OCI-LY1 (cell line): ENCODE measurements at regions not wholly inside any gene's neighbourhood (a gene's known extent, or its start where the extent isn't known, plus 50 kb on each side); places are given as distances from the start of the nearest gene placed in this dataset.

Experiments
- H2AFZ ChIP-seq: fragments of 200-600 bp; sonication (generic), shearing (Covaris generic); 2 replicates; pipeline ENCODE4 v1.6.0; 2014; ENCODE audit warnings: antibody characterized with exemption, mild to moderate bottlenecking, low read length
- H3F3A ChIP-seq: fragments of 200-600 bp; sonication (generic), shearing (Covaris generic); 2 replicates; pipeline ENCODE4 v1.6.0; 2014; ENCODE audit warnings: mild to moderate bottlenecking, antibody characterized with exemption, low read length, moderate library complexity; ENCODE audit not compliant: insufficient read depth
- H3K27ac ChIP-seq: fragments of 200-600 bp; sonication (generic); 2 replicates; pipeline ENCODE4 v1.5.1; 2014; ENCODE audit warnings: low read length, mixed run types, mild to moderate bottlenecking, low read depth; ENCODE audit not compliant: poor library complexity, severe bottlenecking
- H3K27me3 ChIP-seq: fragments of 200-600 bp; sonication (generic); 2 replicates; pipeline ENCODE4 v1.6.0; 2014; ENCODE audit warnings: antibody characterized with exemption, mild to moderate bottlenecking, low read length, moderate library complexity; ENCODE audit not compliant: insufficient read depth
- H3K36me3 ChIP-seq: fragments of 200-600 bp; sonication (generic); 2 replicates; pipeline ENCODE4 v1.6.1; 2014; ENCODE audit warnings: mild to moderate bottlenecking, antibody characterized with exemption, low read length, moderate library complexity, mixed read lengths; ENCODE audit not compliant: insufficient read depth
- H3K4me1 ChIP-seq: fragments of 200-600 bp; sonication (generic); 2 replicates; pipeline ENCODE4 v1.5.1; 2014; ENCODE audit warnings: mild to moderate bottlenecking, low read length, moderate library complexity; ENCODE audit not compliant: insufficient read depth, severe bottlenecking
- H3K4me2 ChIP-seq: fragments of 200-600 bp; sonication (generic), shearing (Covaris generic); 2 replicates; pipeline ENCODE4 v1.6.1; 2014; ENCODE audit warnings: low read length
- H3K4me3 ChIP-seq: fragments of 200-600 bp; sonication (generic); 2 replicates; pipeline ENCODE4 v1.5.1; 2014; ENCODE audit warnings: low read length, low read depth, mild to moderate bottlenecking, mixed read lengths; ENCODE audit not compliant: poor library complexity, severe bottlenecking
- H3K79me2 ChIP-seq: fragments of 200-600 bp; shearing (Covaris generic); 2 replicates; pipeline ENCODE4 v1.6.1; 2016; ENCODE audit warnings: mixed run types, low read length, mixed read lengths; ENCODE audit not compliant: insufficient read depth
- H3K9ac ChIP-seq: fragments of 200-600 bp; sonication (generic), shearing (Covaris generic); 2 replicates; pipeline ENCODE4 v1.6.1; 2014; ENCODE audit warnings: mild to moderate bottlenecking, low read length, mixed read lengths
- H3K9me2 ChIP-seq: fragments of 200-600 bp; sonication (generic), shearing (Covaris generic); 2 replicates; pipeline ENCODE4 v1.6.1; 2014; ENCODE audit warnings: low read depth, mild to moderate bottlenecking, low read length, mixed read lengths
- H3K9me3 ChIP-seq: fragments of 200-600 bp; shearing (Covaris generic); 2 replicates; pipeline ENCODE4 v1.6.1; 2014; ENCODE audit warnings: low read length, mixed read lengths
- H4K20me1 ChIP-seq: fragments of 200-600 bp; sonication (generic), shearing (Covaris generic); 2 replicates; pipeline ENCODE4 v1.6.0; 2016; ENCODE audit warnings: mild to moderate bottlenecking, low read length; ENCODE audit not compliant: insufficient read depth
- EZH2 ChIP-seq: fragments of 200-600 bp; sonication (generic), shearing (Covaris generic); IDR thresholded peaks from 2 replicates; pipeline ENCODE4 v1.8.0; 2017; ENCODE audit warnings: borderline replicate concordance, mixed run types, mild to moderate bottlenecking, antibody characterized with exemption, low read length, moderate library complexity, mixed read lengths
- TF ChIP-seq, protein P1 (sequence below): fragments of 200-600 bp; sonication (generic), shearing (Covaris generic); IDR thresholded peaks from 2 replicates; pipeline ENCODE4 v1.5.1; 2017; ENCODE audit warnings: mild to moderate bottlenecking, antibody characterized with exemption, low read length, moderate library complexity, mixed read lengths

DNA sequence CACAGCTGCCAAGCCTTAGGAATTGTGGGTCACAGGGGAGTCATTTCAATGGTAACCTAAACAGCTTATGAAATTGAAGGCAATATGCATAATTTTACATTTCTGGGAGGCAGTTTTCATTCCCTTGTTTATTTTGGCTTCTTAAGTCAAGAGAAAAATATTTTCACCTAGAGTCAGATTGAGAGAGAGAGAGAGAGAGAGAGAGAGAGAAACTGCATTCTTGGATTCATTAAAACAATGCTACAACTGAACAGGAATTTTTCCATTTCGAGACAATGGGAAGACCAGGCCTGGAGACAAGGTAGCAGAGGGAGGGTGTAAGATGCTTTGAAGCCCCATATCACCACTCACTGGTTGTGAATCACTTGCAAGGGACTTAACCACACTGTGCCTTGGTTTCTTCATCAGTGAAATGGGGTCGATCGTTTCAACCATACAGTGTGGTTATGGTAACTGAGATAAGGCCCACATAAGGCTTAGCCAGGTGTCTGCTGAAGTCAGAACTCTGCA, 224.7 kb upstream of the IRX3 start:
- no peak for TF ChIP-seq EZH2
- TF ChIP-seq, protein P1, sequence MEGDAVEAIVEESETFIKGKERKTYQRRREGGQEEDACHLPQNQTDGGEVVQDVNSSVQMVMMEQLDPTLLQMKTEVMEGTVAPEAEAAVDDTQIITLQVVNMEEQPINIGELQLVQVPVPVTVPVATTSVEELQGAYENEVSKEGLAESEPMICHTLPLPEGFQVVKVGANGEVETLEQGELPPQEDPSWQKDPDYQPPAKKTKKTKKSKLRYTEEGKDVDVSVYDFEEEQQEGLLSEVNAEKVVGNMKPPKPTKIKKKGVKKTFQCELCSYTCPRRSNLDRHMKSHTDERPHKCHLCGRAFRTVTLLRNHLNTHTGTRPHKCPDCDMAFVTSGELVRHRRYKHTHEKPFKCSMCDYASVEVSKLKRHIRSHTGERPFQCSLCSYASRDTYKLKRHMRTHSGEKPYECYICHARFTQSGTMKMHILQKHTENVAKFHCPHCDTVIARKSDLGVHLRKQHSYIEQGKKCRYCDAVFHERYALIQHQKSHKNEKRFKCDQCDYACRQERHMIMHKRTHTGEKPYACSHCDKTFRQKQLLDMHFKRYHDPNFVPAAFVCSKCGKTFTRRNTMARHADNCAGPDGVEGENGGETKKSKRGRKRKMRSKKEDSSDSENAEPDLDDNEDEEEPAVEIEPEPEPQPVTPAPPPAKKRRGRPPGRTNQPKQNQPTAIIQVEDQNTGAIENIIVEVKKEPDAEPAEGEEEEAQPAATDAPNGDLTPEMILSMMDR = no peak

DNA sequence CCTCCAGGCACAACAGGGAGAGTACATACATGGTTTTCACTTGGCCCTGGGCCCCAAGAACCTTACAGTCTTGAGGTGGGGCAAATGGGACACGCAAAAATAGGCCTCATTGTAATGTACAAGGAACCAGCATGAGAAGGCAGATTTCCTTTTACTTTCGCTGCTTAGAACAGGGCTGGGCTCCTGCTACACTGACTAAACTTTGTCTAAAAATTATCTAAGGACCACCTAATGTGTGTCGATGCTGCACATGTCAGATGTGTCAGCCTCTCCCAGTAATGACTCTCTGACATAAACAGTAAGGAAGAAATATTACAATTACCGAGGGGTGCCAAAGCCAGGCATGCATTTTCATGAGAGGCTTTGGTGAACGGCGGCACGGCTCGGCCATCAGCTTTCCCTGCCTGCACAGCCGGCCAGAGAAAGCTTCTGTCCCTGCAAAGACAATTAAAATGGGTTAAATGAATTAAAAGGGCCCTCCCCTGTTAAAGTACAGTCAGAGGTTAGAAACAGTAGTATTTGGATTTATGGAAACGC, 224.2 kb upstream of the IRX3 start:
- Histone ChIP-seq H3K4me2 (no peak overlapping the region), H3K36me3 (no peaks in the 10 kb centered on the region), H3K27me3 (no peaks in the 10 kb centered on the region), H4K20me1 (no peaks in the 10 kb centered on the region), H3K9ac (no peak overlapping the region), H3K9me3 (no peaks in the 10 kb centered on the region), H3F3A (no peaks in the 10 kb centered on the region), H3K4me1 (no peaks in the 10 kb centered on the region), H3K9me2 (no peaks in the 10 kb centered on the region), H3K27ac (no peak overlapping the region), H2AFZ (no peak overlapping the region), H3K4me3 (no peak overlapping the region), H3K79me2 (no peaks in the 10 kb centered on the region)
- no peak for TF ChIP-seq EZH2
- TF ChIP-seq, protein P1 = no peak

More for the DNA sequence above, 224.7 kb upstream of the IRX3 start:
- Histone ChIP-seq H3K9me2 (no peaks in the 10 kb centered on the region), H3K27me3 (no peaks in the 10 kb centered on the region), H3K27ac (no peak overlapping the region), H3K36me3 (no peaks in the 10 kb centered on the region), H3K4me1 (no peaks in the 10 kb centered on the region), H3K4me3 (no peak overlapping the region), H3K79me2 (no peaks in the 10 kb centered on the region), H2AFZ (no peak overlapping the region), H4K20me1 (no peaks in the 10 kb centered on the region), H3K4me2 (no peak overlapping the region), H3K9me3 (no peaks in the 10 kb centered on the region), H3K9ac (no peak overlapping the region), H3F3A (no peaks in the 10 kb centered on the region)

DNA sequence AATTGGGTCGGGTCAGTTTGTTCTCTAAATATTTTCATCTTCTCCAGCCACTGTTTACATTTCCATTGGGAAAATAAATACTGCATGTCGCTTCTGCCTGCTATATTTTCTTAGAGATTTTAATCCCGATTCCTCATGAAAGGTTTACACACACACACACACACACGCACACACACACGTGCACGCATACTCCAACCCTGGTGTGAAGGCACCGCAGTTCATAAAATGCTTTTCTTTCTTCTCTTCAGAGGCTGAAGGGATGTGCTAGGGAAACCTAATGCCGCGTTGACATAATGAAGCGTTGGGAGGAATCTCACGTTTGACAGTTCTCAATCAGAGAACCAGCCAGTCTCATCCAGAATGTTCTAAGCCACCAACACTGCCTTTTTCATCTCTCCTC, 222.9 kb upstream of the IRX3 start:
- no peaks in the 10 kb centered on the region for H3F3A ChIP-seq
- no peak overlapping the region for H3K4me3 ChIP-seq
- no peak for TF ChIP-seq EZH2
- TF ChIP-seq, protein P1 = no peak
- H3K4me1 ChIP-seq = no peaks in the 10 kb centered on the region
- no peak overlapping the region for H3K4me2 ChIP-seq
- H4K20me1 ChIP-seq = no peaks in the 10 kb centered on the region
- no peaks in the 10 kb centered on the region for H3K27me3 ChIP-seq
- no peaks in the 10 kb centered on the region for H3K79me2 ChIP-seq
- H3K9ac ChIP-seq = no peak overlapping the region
- H3K9me2 ChIP-seq = no peaks in the 10 kb centered on the region
- H3K36me3 ChIP-seq = no peaks in the 10 kb centered on the region
- no peak overlapping the region for H3K27ac ChIP-seq
- no peaks in the 10 kb centered on the region for H3K9me3 ChIP-seq
- H2AFZ ChIP-seq = no peak overlapping the region
